Adrenal gland (tissue), 9 donors: ENCODE measurements at regions not wholly inside any gene's neighbourhood (a gene's known extent, or its start where the extent isn't known, plus 50 kb on each side); places are given as distances from the start of the nearest gene placed in this dataset.

Source experiments
- DNase-seq, 7 donors: peaks; one replicate each; pipeline ENCODE4 v3.0.0-alpha.2; 2019 to 2020
- H3K27ac ChIP-seq, 5 donors: fragments of 200-600 bp; sonication (generic) in 4 of 5; 1 replicate in 3 of 5; 2 replicates in 2 of 5; pipeline versions ENCODE4 v1.5.1 to v1.8.0; 2016 to 2020; ENCODE audit warnings: mild to moderate bottlenecking in 1 of 5
- H3K27me3 ChIP-seq: fragments of 200-600 bp; 2 replicates; pipeline ENCODE4 v1.8.0; 2021
- H3K36me3 ChIP-seq, 2 donors: fragments of 200-600 bp; replicated peaks in 1 of 2; 1 replicate in 1 of 2; 2 replicates in 1 of 2; pipeline versions ENCODE4 v1.5.1 to v1.8.0; 2018 to 2022
- H3K4me1 ChIP-seq, 2 donors: fragments of 200-600 bp; replicated peaks in 1 of 2; 1 replicate in 1 of 2; 2 replicates in 1 of 2; pipeline versions ENCODE4 v1.5.1 to v1.8.0; 2018 to 2021
- H3K4me3 ChIP-seq, 4 donors: fragments of 200-600 bp; sonication (generic) in 3 of 4; one replicate each; pipeline ENCODE4 v1.5.1; 2016 to 2018
- H3K9me3 ChIP-seq, 3 donors: fragments of 200-600 bp; sonication (generic) in 1 of 3; replicated peaks in 1 of 3; 1 replicate in 2 of 3; 2 replicates in 1 of 3; pipeline versions ENCODE4 v1.5.1 to v1.8.0; 2016 to 2021
- POLR2A ChIP-seq, 2 donors: fragments of 450-650 bp; IDR thresholded peaks; one replicate each; pipeline ENCODE4 v1.6.1; 2017; ENCODE audit warnings: antibody characterized with exemption in 2 of 2, mild to moderate bottlenecking in 2 of 2, moderate library complexity in 1 of 2
- WGBS, 4 donors: extraction: QIAGEN DNeasy Blood & Tissue Kit in 2 of 4; methylation state at CpG; one replicate each; pipeline versions ENCODE4 v1.1.5 to v1.1.7; 2013 to 2017; 5-methylcytosine and 5-hydroxymethylcytosine counted together
- intact Hi-C, 2 donors: fragments of 100-400 bp; cut with DNase I; formaldehyde crosslinking; loops; one replicate each; pipeline versions ENCODE4 v1.14.1 to v1.15.0; 2022 to 2023
- TF ChIP-seq, protein P1 (sequence below), 6 experiments: fragments of 450-650 bp in 4 of 6; fragments of 200-600 bp in 2 of 6; sonication (generic) in 1 of 6; IDR thresholded peaks; 1 replicate in 5 of 6; 2 replicates in 1 of 6; pipeline versions ENCODE4 v1.5.1 to v1.8.0; 2016 to 2021; ENCODE audit warnings: antibody characterized with exemption in 6 of 6, mild to moderate bottlenecking in 2 of 6, moderate library complexity in 1 of 6
- donor health status: healthy with polysubstance abuse.
- donor health status: Bipolar disorder and iron deficiency.
- donor health status: DM: yes; HTN: yes; CAD: no.
- donor health status: DM: no; HTN: no; CAD: no.
- donor health status: DM: no; HTN: no; CAD: no.

DNA sequence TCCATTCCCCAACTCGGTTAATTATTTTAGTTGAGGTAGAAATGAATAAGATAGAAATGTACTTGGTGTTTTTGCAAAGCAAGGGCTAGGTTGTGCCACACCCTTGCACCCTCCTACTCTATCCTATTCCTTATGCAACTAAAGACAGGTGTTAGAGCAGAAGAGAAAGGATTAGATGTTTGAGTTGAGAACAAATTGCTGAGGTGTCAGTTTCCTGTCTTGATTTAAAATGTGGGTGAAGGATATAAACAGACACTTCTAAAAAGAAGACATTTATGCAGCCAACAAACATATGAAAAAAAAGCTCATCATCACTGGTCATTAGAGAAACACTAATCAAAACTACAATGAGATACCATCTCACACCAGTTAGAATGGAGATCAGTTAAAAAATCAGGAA, 1256.2 kb downstream of the CNTNAP5 start:
- TF ChIP-seq, protein P1, sequence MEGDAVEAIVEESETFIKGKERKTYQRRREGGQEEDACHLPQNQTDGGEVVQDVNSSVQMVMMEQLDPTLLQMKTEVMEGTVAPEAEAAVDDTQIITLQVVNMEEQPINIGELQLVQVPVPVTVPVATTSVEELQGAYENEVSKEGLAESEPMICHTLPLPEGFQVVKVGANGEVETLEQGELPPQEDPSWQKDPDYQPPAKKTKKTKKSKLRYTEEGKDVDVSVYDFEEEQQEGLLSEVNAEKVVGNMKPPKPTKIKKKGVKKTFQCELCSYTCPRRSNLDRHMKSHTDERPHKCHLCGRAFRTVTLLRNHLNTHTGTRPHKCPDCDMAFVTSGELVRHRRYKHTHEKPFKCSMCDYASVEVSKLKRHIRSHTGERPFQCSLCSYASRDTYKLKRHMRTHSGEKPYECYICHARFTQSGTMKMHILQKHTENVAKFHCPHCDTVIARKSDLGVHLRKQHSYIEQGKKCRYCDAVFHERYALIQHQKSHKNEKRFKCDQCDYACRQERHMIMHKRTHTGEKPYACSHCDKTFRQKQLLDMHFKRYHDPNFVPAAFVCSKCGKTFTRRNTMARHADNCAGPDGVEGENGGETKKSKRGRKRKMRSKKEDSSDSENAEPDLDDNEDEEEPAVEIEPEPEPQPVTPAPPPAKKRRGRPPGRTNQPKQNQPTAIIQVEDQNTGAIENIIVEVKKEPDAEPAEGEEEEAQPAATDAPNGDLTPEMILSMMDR (IDR thresholded peaks at IDR 0.05): no peak
- TF ChIP-seq POLR2A (IDR thresholded peaks at IDR 0.05): no peak
- Histone ChIP-seq H3K9me3 (no peaks in the 10 kb centered on the region), H3K27me3 (no peaks in the 10 kb centered on the region), H3K4me1 (no peaks in the 10 kb centered on the region), H3K27ac (no peak overlapping the region), H3K4me3 (no peak overlapping the region), H3K36me3 (no peaks in the 10 kb centered on the region)
- WGBS, 4 donors: 79 to 88% (median 80%) methylated on average over 1 of the region's 1 CpG
- intact Hi-C loops: no loop called here
- DNase-seq: no peak

DNA sequence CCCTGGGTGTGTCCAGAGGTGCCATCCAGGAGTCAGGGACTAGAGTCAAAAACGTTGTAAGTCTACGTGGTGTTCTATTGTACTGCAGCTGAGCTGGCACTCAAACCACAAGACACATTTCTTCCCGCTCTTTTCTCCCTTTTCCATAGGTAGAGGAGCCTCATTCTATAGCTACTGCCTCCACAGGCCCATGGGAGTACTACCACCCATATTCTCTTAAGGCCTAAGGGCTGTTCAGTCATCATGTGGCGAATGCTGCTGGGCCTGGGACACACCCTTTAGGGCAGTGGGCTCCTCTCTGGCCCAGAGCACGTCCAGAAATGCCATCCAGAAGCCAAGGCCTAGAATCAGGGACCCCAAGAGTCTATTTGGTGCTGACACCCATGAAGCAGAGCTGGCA, 1271.7 kb downstream of the CNTNAP5 start:
- intact Hi-C loops: no loop called here
- no peak for TF ChIP-seq POLR2A (IDR thresholded peaks at IDR 0.05)
- TF ChIP-seq, protein P1 (IDR thresholded peaks at IDR 0.05): no peak
- no peak for DNase-seq
- Histone ChIP-seq H3K4me3 (no peak overlapping the region), H3K4me1 (no peaks in the 10 kb centered on the region), H3K27me3 (no peaks in the 10 kb centered on the region), H3K36me3 (no peaks in the 10 kb centered on the region), H3K27ac (no peak overlapping the region), H3K9me3 (no peaks in the 10 kb centered on the region)
- 74 to 79% (median 77%) methylated on average over 5 of the region's 5 CpGs for WGBS, 4 donors

DNA sequence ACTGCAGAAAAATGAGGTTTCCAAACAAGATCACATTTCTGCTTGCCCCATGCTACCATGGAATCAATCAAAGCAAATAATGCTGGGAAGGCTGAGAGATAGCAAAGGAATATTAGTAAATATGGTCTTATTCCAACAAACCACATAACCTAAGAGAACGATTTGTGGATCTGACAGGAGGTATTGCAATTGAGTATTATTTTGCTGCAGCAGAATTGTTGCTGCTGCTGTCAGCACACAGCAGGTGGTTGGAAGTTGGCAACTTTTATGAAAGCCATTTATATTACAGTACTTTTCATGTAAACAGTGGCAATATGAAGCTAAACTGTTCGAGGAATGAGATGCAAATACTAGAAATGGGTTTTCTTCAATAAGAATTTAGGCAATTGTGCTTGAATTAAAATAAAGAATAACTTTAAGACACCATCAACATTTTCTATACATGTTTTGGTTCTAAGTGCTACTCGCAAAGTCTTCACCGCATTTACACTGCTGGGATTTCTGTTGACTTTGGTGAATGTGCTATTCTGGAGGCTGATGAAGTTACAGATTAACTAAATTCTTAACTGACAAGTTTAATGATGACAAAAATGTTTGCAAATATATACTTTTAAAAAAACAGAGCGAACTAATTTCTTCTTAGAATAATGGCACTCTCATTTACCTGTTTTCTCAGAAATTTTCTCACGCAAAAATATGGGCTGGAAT, 1285.7 kb downstream of the CNTNAP5 start:
- no peak overlapping the region for H3K4me3 ChIP-seq
- H3K9me3 ChIP-seq: no peaks in the 10 kb centered on the region
- H3K4me1 ChIP-seq: no peaks in the 10 kb centered on the region
- H3K36me3 ChIP-seq: no peaks in the 10 kb centered on the region
- 66 to 80% (median 75%) methylated on average over 6 of the region's 6 CpGs for WGBS, 4 donors
- intact Hi-C loops: no loop called here
- DNase-seq: no peak
- no peak for TF ChIP-seq POLR2A (IDR thresholded peaks at IDR 0.05)
- TF ChIP-seq, protein P1 (IDR thresholded peaks at IDR 0.05): no peak
- no peaks in the 10 kb centered on the region for H3K27me3 ChIP-seq
- no peak overlapping the region for H3K27ac ChIP-seq

DNA sequence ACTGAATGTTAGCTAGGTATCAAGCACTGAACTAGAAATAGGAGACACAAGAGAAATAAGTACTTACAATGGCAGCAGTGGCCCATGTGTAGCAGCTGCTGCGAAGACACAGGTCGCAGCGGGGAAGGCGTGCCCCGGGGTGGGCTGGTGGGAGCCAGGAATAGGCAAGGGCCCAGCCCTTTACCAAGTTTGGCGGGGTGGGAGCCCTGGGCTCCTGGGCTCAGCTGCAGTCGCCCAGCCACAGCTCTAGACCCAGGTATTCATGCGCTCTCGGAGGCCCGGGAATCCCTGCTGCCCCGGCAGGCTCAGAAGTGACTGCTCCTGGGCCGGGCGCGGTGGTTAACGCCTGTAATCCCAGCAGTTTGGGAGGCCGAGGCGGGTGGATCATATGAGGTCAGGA, 1287.3 kb downstream of the CNTNAP5 start:
- DNase-seq: no peak
- no peak for TF ChIP-seq POLR2A (IDR thresholded peaks at IDR 0.05)
- no peaks in the 10 kb centered on the region for H3K9me3 ChIP-seq
- 87 to 94% (median 92%) methylated on average over 13 to 17 of the region's 17 CpGs for WGBS, 4 donors
- H3K36me3 ChIP-seq: no peaks in the 10 kb centered on the region
- intact Hi-C loops: no loop called here
- no peak overlapping the region for H3K4me3 ChIP-seq
- H3K4me1 ChIP-seq: no peaks in the 10 kb centered on the region
- no peak overlapping the region for H3K27ac ChIP-seq
- no peaks in the 10 kb centered on the region for H3K27me3 ChIP-seq

DNA sequence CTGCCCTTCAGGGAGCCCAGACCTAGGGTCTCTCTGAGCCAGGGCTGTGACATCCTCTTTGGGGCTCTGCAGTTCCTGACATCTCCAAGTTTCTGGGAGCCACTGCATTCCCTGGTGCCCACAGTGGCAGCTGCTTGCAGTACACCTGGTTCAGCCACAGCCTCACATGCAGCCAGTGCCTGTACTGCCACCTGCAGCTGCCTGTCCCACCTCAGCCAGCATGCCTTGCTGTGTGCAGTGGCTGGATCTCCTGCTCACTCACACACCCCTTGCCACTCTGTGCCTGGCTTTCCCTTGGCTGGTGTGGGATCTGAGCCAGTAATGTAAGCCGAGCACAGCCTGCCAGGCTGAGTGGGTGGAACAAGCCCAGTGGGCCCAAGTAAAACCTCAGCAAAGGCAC, 1288.7 kb downstream of the CNTNAP5 start:
- TF ChIP-seq POLR2A (IDR thresholded peaks at IDR 0.05): no peak
- TF ChIP-seq, protein P1 (IDR thresholded peaks at IDR 0.05): no peak
- intact Hi-C loops: no loop called here

More for the DNA sequence above, 1288.7 kb downstream of the CNTNAP5 start:
- Histone ChIP-seq H3K4me3 (no peak overlapping the region), H3K27me3 (no peaks in the 10 kb centered on the region), H3K36me3 (no peaks in the 10 kb centered on the region), H3K9me3 (no peaks in the 10 kb centered on the region), H3K4me1 (no peaks in the 10 kb centered on the region), H3K27ac (no peak overlapping the region)
- DNase-seq: no peak
- 40 to 100% (median 69%) methylated on average over 1 of the region's 1 CpG for WGBS, 4 donors
